ENCODE measurements at regions not wholly inside any gene's neighbourhood (a gene's known extent, or its start where the extent isn't known, plus 50 kb on each side); places are given as distances from the start of the nearest gene placed in this dataset.
"Not testable (repeated sequence)": the region's sequence is repeated elsewhere in the genome, so short reads cannot be mapped to it uniquely, and the experiment has no call there.

DNA sequence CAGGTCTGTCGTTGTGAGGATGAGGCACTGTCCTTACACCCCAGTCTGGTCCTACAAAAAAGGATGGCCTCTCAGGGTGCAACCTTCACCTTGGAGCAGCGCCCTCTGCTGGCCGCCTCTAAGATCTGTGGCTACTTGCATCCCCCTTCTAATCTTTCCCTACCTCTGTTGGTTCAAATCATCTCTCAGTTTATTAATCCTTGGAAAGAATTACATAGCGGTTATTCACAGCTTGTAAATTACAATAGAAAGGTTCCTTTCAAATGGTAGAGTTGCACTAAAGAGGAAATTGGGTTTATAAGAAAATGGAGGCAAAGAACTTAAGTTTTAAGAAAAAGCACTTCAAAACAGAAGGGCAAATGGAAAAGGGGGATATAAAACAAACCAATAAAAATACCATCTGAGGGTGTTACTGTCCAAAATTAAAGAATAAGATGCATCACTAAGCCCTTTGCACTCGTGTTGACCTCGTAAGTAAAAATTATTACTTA, 102.0 kb upstream of the PLEKHM1 start:
- H3K9me3 ChIP-seq (ENCODE audit: control insufficient read depth, low read length); H3K4me3 Mint-ChIP-seq; H3K36me3 ChIP-seq (ENCODE audit: control insufficient read depth, insufficient read depth, low read length); H3K4me3 ChIP-seq (ENCODE audit: low read length); H3K27me3 ChIP-seq (ENCODE audit: control insufficient read depth, insufficient read depth, low read length, poor library complexity, severe bottlenecking); H3K4me1 Mint-ChIP-seq; H3K9me3 Mint-ChIP-seq; H3K9ac ChIP-seq (ENCODE audit: extremely low read depth, low read length, poor library complexity, severe bottlenecking); H3K4me1 ChIP-seq (ENCODE audit: control insufficient read depth, insufficient read depth, low read length); H3K27ac ChIP-seq (ENCODE audit: low read depth, low read length); H3K27ac Mint-ChIP-seq: not testable (repeated sequence)
- H3K27me3 Mint-ChIP-seq (ENCODE audit: insufficient read depth): peaks cover 11% of the 10 kb centered on the region
- peaks cover 14% of the 10 kb centered on the region for H3K36me3 Mint-ChIP-seq (ENCODE audit: low read depth)
- TF ChIP-seq, protein P1, sequence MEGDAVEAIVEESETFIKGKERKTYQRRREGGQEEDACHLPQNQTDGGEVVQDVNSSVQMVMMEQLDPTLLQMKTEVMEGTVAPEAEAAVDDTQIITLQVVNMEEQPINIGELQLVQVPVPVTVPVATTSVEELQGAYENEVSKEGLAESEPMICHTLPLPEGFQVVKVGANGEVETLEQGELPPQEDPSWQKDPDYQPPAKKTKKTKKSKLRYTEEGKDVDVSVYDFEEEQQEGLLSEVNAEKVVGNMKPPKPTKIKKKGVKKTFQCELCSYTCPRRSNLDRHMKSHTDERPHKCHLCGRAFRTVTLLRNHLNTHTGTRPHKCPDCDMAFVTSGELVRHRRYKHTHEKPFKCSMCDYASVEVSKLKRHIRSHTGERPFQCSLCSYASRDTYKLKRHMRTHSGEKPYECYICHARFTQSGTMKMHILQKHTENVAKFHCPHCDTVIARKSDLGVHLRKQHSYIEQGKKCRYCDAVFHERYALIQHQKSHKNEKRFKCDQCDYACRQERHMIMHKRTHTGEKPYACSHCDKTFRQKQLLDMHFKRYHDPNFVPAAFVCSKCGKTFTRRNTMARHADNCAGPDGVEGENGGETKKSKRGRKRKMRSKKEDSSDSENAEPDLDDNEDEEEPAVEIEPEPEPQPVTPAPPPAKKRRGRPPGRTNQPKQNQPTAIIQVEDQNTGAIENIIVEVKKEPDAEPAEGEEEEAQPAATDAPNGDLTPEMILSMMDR (conservative IDR thresholded peaks at IDR 0.05): peak; percentile 77
- WGBS, 2 experiments (ENCODE audit: insufficient coverage in 1 of 2, insufficient read length in 1 of 2): 2% methylated on average over 3 of the region's 6 CpGs; no CpG with 5 or more reads in 1 of the 2 experiments
- DNase-seq: peak; percentile 83

DNA sequence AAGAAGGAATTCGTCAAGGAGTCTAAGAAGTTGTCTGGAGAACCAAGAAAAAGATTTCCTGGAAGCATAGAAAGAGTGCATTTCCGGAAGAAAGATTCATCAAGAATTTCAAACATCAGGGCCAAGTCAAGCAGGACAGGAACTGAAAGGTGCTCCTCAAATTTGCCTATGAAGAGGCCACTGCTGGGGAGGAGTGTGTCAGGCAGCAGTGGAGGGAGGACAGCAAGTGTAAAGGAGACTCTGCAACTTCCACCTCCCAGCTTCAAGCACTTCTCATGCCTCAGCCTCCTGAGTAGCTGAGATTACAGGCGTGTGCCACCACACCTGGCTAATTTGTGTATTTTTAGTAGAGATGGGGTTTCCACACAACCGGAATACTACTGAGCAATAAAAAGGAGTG, 105.8 kb upstream of the PLEKHM1 start:
- H3K4me3 ChIP-seq (ENCODE audit: low read length); H3K9me3 Mint-ChIP-seq; H3K27me3 ChIP-seq (ENCODE audit: control insufficient read depth, insufficient read depth, low read length, poor library complexity, severe bottlenecking); H3K9me3 ChIP-seq (ENCODE audit: control insufficient read depth, low read length); H3K9ac ChIP-seq (ENCODE audit: extremely low read depth, low read length, poor library complexity, severe bottlenecking); DNase-seq; H3K4me1 Mint-ChIP-seq; H3K36me3 Mint-ChIP-seq (ENCODE audit: low read depth); H3K4me1 ChIP-seq (ENCODE audit: control insufficient read depth, insufficient read depth, low read length); H3K36me3 ChIP-seq (ENCODE audit: control insufficient read depth, insufficient read depth, low read length); H3K27ac ChIP-seq (ENCODE audit: low read depth, low read length); H3K27ac Mint-ChIP-seq; H3K4me3 Mint-ChIP-seq; H3K27me3 Mint-ChIP-seq (ENCODE audit: insufficient read depth): not testable (repeated sequence)
- WGBS, 2 experiments (ENCODE audit: insufficient coverage in 1 of 2, insufficient read length in 1 of 2): 86% methylated on average over 2 to 4 of the region's 4 CpGs

DNA sequence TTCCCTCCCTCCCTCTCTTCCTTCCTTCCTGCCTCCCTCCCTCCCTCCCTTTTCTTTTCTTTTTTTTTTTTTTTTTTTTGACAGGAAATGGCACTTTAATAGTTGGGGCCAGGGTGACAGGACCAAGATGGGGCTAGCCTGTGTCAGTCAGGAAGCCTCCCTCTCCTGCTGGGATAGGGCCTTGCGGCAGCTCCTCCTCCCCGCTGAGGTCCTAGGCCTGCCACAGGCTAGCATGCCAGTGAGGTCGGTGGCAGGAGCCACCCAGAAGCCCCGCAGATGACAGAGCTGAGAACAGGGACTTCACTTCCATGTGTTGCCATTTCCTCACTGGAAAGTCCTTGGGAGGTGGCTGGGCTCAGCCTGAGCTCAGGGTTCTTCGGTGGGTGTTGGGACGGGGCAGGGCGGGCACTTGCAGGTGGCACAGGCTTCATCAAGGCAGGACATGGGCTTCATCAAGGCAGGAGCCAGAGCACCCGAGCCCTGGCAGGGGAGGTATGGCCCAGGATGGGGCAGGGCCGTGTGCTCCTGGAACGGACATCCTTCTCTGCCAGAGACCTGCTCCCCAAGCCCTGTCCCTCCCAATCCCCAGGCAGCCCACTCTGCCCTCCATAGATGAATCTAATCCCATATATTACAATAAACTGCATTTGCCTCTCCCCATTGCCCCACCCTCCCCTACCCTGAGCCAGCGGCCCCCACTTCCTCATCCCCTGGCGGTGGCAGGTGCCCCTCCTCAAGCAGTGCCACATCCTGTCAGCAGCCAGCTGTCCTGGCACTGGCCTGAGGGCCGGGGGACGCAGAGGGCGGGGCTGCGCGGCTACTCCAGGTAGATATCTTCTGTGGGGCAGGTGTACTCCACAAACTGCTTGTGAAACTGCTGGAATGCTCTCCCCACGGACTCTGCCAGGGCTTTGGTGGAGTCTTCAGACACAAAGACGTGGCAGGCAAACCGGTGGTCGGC, 109.8 kb upstream of the PLEKHM1 start:
- H3K4me3 ChIP-seq (ENCODE audit: low read length); H3K27ac ChIP-seq (ENCODE audit: low read depth, low read length); H3K27me3 ChIP-seq (ENCODE audit: control insufficient read depth, insufficient read depth, low read length, poor library complexity, severe bottlenecking); H3K27ac Mint-ChIP-seq; H3K4me1 ChIP-seq (ENCODE audit: control insufficient read depth, insufficient read depth, low read length); H3K9ac ChIP-seq (ENCODE audit: extremely low read depth, low read length, poor library complexity, severe bottlenecking); H3K36me3 ChIP-seq (ENCODE audit: control insufficient read depth, insufficient read depth, low read length); H3K36me3 Mint-ChIP-seq (ENCODE audit: low read depth); H3K4me1 Mint-ChIP-seq; H3K9me3 ChIP-seq (ENCODE audit: control insufficient read depth, low read length); H3K4me3 Mint-ChIP-seq; H3K27me3 Mint-ChIP-seq (ENCODE audit: insufficient read depth); H3K9me3 Mint-ChIP-seq: not testable (repeated sequence)
- 80% methylated on average over 5 of the region's 21 CpGs; no CpG with 5 or more reads in 1 of the 2 experiments for WGBS, 2 experiments (ENCODE audit: insufficient coverage in 1 of 2, insufficient read length in 1 of 2)
- DNase-seq: peak; percentile 95

DNA sequence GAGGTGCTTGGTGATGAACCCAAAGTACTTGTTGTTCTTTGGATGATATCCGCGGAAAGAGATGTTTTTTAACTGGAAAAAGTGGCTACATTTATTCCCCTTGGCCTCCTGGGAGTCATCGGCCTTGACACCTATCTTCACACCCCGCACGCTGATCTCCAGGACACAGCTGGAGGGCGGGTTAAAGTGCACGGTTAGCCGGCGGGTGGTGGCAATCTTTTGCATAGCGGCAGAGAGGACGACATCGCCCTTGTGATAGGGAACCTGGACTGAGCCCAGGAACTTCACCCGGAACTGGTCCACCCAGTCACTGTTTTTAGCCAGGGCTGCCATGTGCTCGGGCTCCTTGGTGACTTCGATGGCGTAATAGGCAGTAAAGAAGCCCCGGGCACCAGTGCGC, 110.5 kb upstream of the PLEKHM1 start:
- not testable (repeated sequence) for H3K9ac ChIP-seq (ENCODE audit: extremely low read depth, low read length, poor library complexity, severe bottlenecking); DNase-seq; H3K9me3 Mint-ChIP-seq; H3K4me1 ChIP-seq (ENCODE audit: control insufficient read depth, insufficient read depth, low read length); H3K27me3 Mint-ChIP-seq (ENCODE audit: insufficient read depth); H3K9me3 ChIP-seq (ENCODE audit: control insufficient read depth, low read length); H3K27ac Mint-ChIP-seq; H3K36me3 Mint-ChIP-seq (ENCODE audit: low read depth); H3K4me1 Mint-ChIP-seq; H3K36me3 ChIP-seq (ENCODE audit: control insufficient read depth, insufficient read depth, low read length); H3K4me3 Mint-ChIP-seq; H3K27ac ChIP-seq (ENCODE audit: low read depth, low read length); H3K4me3 ChIP-seq (ENCODE audit: low read length); H3K27me3 ChIP-seq (ENCODE audit: control insufficient read depth, insufficient read depth, low read length, poor library complexity, severe bottlenecking)
- WGBS, 2 experiments (ENCODE audit: insufficient coverage in 1 of 2, insufficient read length in 1 of 2): 93% methylated on average over 8 of the region's 18 CpGs; no CpG with 5 or more reads in 1 of the 2 experiments

DNA sequence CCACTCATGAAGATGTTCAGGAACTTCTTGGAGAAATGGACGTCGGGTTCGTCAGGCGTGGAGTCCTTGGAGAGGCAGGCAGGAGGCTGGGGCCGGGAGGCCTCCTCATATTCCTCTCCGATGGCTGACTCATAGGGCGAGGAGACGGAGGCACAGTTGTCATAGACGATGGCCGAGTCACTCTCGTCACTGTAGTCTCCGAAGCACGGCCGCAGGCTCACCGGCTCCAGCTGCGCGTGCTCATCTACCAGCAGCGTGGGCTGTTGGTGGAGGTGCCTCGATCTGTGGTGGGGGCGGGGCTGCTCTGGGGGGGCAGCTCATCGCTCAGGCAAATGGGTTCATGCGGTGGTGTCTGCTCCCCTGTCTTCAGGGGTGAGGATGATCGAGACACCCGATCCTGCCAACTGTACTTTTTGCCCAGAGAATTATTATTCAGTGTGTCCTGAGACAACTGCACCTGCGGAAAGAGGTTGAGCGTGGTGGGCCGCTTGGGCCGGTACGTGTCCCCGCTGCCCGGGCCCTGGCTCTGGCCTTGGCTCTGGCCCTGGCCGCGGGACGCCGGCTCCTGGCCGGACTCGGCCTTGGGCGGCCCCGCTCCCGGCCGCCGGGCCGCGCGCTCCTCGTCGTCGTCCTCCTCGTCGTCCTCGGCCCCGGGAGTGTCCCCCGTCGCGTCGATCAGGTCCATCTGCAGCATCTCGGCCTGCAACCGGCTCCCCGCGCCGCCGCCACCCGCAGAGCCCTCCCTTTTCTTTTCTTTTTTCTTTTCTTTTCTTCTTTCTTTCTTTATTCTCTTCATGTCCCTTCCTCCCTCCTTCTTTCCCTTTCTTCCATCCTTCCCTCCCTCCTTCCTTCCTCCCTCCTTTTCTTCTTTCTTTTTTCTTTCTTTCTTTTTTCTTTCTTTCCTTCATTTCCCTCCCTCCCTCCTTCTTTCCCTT, 111.4 kb upstream of the PLEKHM1 start:
- H3K27me3 Mint-ChIP-seq (ENCODE audit: insufficient read depth); H3K4me3 Mint-ChIP-seq; H3K27ac Mint-ChIP-seq; H3K36me3 ChIP-seq (ENCODE audit: control insufficient read depth, insufficient read depth, low read length); H3K9me3 Mint-ChIP-seq; H3K27me3 ChIP-seq (ENCODE audit: control insufficient read depth, insufficient read depth, low read length, poor library complexity, severe bottlenecking); H3K4me3 ChIP-seq (ENCODE audit: low read length); H3K9ac ChIP-seq (ENCODE audit: extremely low read depth, low read length, poor library complexity, severe bottlenecking); H3K4me1 ChIP-seq (ENCODE audit: control insufficient read depth, insufficient read depth, low read length); H3K9me3 ChIP-seq (ENCODE audit: control insufficient read depth, low read length); H3K36me3 Mint-ChIP-seq (ENCODE audit: low read depth); H3K4me1 Mint-ChIP-seq; H3K27ac ChIP-seq (ENCODE audit: low read depth, low read length): not testable (repeated sequence)
- peak; percentile 68 for DNase-seq
- 85% methylated on average over 14 of the region's 63 CpGs; no CpG with 5 or more reads in 1 of the 2 experiments for WGBS, 2 experiments (ENCODE audit: insufficient coverage in 1 of 2, insufficient read length in 1 of 2)

DNA sequence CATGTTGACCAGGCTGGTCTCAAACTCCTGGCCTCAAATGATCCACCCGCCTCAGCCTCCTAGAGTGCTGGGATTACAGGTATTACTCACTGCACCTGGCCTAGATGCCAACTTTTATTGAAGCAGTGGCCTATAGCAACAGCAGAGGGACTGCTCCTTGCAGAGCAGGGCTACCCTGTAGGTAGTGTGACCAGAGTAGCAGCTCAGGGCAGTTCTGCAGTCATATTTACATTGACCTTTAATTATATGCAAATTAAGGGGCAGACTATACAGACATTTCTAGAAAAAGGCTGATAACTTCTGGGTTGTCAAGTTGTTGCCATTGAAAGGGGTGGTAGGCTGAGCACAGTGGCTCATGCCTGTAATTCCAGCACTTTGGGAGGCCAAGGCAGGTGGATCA, 115.2 kb upstream of the PLEKHM1 start:
- not testable (repeated sequence) for H3K4me1 Mint-ChIP-seq; H3K4me3 Mint-ChIP-seq; H3K4me3 ChIP-seq (ENCODE audit: low read length); H3K9me3 ChIP-seq (ENCODE audit: control insufficient read depth, low read length); H3K27me3 ChIP-seq (ENCODE audit: control insufficient read depth, insufficient read depth, low read length, poor library complexity, severe bottlenecking); H3K9me3 Mint-ChIP-seq; H3K36me3 ChIP-seq (ENCODE audit: control insufficient read depth, insufficient read depth, low read length); H3K4me1 ChIP-seq (ENCODE audit: control insufficient read depth, insufficient read depth, low read length); DNase-seq; H3K27ac ChIP-seq (ENCODE audit: low read depth, low read length); H3K9ac ChIP-seq (ENCODE audit: extremely low read depth, low read length, poor library complexity, severe bottlenecking); H3K36me3 Mint-ChIP-seq (ENCODE audit: low read depth); H3K27ac Mint-ChIP-seq; H3K27me3 Mint-ChIP-seq (ENCODE audit: insufficient read depth)
- 100% methylated on average over 1 of the region's 1 CpG; no CpG with 5 or more reads in 1 of the 2 experiments for WGBS, 2 experiments (ENCODE audit: insufficient coverage in 1 of 2, insufficient read length in 1 of 2)
